ENCODE measurements at regions not wholly inside any gene's neighbourhood (a gene's known extent, or its start where the extent isn't known, plus 50 kb on each side); places are given as distances from the start of the nearest gene placed in this dataset.

DNA sequence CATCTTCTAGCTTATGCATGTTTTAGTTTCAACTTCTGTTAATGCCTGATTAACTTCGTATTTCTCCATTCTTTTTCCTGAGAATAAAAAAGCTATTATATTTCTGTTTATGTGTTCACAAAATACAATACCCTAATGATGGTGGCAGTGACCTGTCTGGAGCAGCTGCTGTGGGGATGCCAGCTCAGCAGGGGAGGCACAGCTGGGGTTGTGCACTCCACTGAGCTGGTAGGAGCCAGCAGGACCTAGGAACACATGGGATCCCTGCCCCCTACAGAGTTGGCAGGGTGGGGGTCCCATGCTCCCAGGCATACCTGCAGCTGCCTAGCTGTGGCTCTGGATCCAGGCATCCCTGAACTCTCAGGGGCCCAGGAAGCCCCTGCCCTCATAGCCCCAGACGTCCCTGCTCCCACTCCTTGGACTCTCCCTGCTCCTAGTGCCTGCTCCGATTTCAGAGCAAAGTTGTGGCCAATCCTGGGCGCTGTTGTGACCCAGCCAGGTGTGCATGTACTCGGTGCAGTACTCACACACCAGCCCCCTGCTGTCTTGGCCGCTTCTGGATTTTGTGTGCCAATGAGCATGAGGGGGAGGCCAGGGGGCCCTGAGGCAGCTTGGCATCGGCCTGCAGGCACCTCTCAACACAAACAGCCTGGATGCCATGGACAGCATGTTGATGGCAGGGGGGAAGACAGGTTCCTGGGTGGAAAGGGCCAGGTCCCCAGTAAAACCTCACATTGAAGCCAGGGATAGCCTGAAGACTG is 546.0 kb downstream of the ZNF804A start:
- H3K27me3 ChIP-seq: no peaks in the 10 kb centered on the region
- no peak overlapping the region for H3K27ac ChIP-seq
- no peak overlapping the region for H3K4me3 ChIP-seq
- TF ChIP-seq POLR2A (IDR thresholded peaks at IDR 0.05) (no peak), CTCF (IDR thresholded peaks at IDR 0.05) (no peak), POLR2AphosphoS5 (IDR thresholded peaks at IDR 0.05) (no peak)
- intact Hi-C loops (cut with DNase I; ENCODE audit: low total_unique reads): no loop called here
- no peak for DNase-seq (ENCODE audit: low spot score in 2 of 2)
- no peaks in the 10 kb centered on the region for H3K36me3 ChIP-seq
- no peaks in the 10 kb centered on the region for H3K9me3 ChIP-seq
- H3K4me1 ChIP-seq: no peaks in the 10 kb centered on the region

DNA sequence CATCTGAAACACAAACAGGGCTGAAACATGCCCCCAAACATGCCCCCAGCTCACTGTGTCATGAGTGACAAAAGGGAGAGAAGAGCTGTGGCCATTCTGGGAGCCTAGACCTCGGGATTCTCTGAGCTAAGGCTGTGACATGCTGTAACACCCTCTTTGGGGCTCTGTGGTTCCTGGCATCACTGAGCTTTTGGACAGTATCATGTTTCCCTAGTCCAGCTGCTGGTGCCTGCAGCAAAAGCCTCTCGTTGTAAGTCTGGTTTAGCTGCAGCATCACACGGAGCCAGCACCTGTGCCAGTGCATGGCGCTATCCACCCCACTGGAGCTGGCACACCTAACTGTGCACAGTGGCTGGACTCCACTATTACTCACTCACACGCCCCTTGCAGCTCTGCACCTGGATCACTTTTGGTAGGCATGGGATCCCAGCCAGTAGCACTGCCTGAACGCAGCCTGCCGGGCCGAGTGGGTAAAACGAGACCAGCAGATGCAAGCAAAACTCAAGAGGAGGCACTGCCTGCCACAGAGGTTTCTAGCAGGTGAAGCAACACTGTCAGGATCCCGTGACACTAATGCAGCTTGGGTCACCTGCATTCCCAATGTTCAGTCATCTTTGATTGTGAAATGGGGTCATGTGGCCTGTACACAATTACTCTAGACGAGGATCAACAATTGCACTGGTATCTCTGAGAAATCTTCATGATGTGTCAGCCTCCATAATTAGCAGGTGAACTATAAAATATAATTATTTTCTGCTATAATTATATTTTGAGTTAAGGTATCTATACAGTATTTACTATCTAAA is 547.2 kb downstream of the ZNF804A start:
- intact Hi-C loops (cut with DNase I; ENCODE audit: low total_unique reads): no loop called here
- Histone ChIP-seq H3K4me1 (no peaks in the 10 kb centered on the region), H3K27ac (no peak overlapping the region), H3K27me3 (no peaks in the 10 kb centered on the region), H3K36me3 (no peaks in the 10 kb centered on the region), H3K9me3 (no peaks in the 10 kb centered on the region), H3K4me3 (no peak overlapping the region)
- TF ChIP-seq POLR2AphosphoS5 (IDR thresholded peaks at IDR 0.05) (no peak), POLR2A (IDR thresholded peaks at IDR 0.05) (no peak), CTCF (IDR thresholded peaks at IDR 0.05) (no peak)
- DNase-seq (ENCODE audit: low spot score in 2 of 2): no peak

GRCh38 chr2:185147361-185147760 is 549.0 kb downstream of the ZNF804A start:
- no peak for DNase-seq (ENCODE audit: low spot score in 2 of 2)
- Histone ChIP-seq H3K4me1 (no peaks in the 10 kb centered on the region), H3K27me3 (no peaks in the 10 kb centered on the region), H3K9me3 (no peaks in the 10 kb centered on the region), H3K4me3 (no peak overlapping the region), H3K36me3 (no peaks in the 10 kb centered on the region), H3K27ac (no peak overlapping the region)
- intact Hi-C loops (cut with DNase I; ENCODE audit: low total_unique reads): no loop called here
- no peak for TF ChIP-seq CTCF (IDR thresholded peaks at IDR 0.05)
- no peak for TF ChIP-seq POLR2AphosphoS5 (IDR thresholded peaks at IDR 0.05)
- no peak for TF ChIP-seq POLR2A (IDR thresholded peaks at IDR 0.05)

DNA sequence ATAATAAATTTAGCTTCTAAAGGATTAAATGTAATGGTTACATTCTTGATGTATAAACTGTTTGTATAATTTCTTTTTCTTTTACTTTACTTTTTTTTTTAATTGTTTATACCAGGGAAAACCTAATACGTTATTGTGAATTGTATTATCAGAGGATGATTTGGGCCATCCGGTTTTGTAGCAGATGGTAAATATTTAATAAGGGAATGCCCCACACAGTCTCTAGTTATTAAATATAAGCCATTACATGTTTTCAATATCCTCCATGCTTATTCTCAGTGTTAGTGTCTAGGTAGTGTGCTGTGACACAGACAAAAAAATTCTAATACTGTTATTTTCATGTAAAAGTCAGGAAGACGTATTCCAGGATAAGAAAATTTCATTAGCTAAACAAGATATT is 553.9 kb downstream of the ZNF804A start:
- TF ChIP-seq CTCF (IDR thresholded peaks at IDR 0.05) (no peak), POLR2AphosphoS5 (IDR thresholded peaks at IDR 0.05) (no peak), POLR2A (IDR thresholded peaks at IDR 0.05) (no peak)
- intact Hi-C loops (cut with DNase I; ENCODE audit: low total_unique reads): no loop called here
- no peaks in the 10 kb centered on the region for H3K36me3 ChIP-seq
- no peaks in the 10 kb centered on the region for H3K27me3 ChIP-seq
- DNase-seq (ENCODE audit: low spot score in 2 of 2): no peak
- H3K27ac ChIP-seq: no peak overlapping the region
- H3K4me1 ChIP-seq: no peaks in the 10 kb centered on the region
- no peaks in the 10 kb centered on the region for H3K9me3 ChIP-seq
- H3K4me3 ChIP-seq: no peak overlapping the region

GRCh38 chr2:185161701-185162100 is 563.4 kb downstream of the ZNF804A start:
- no peak for TF ChIP-seq CTCF (IDR thresholded peaks at IDR 0.05)
- no peak for TF ChIP-seq POLR2AphosphoS5 (IDR thresholded peaks at IDR 0.05)
- no peak for TF ChIP-seq POLR2A (IDR thresholded peaks at IDR 0.05)
- no peak overlapping the region for H3K27ac ChIP-seq
- intact Hi-C loops (cut with DNase I; ENCODE audit: low total_unique reads): no loop called here
- no peaks in the 10 kb centered on the region for H3K9me3 ChIP-seq
- DNase-seq (ENCODE audit: low spot score in 2 of 2): no peak
- no peaks in the 10 kb centered on the region for H3K36me3 ChIP-seq
- H3K4me3 ChIP-seq: no peak overlapping the region
- no peaks in the 10 kb centered on the region for H3K27me3 ChIP-seq
- no peaks in the 10 kb centered on the region for H3K4me1 ChIP-seq
